ENCODE measurements at regions not wholly inside any gene's neighbourhood (a gene's known extent, or its start where the extent isn't known, plus 50 kb on each side); places are given as distances from the start of the nearest gene placed in this dataset.

DNA sequence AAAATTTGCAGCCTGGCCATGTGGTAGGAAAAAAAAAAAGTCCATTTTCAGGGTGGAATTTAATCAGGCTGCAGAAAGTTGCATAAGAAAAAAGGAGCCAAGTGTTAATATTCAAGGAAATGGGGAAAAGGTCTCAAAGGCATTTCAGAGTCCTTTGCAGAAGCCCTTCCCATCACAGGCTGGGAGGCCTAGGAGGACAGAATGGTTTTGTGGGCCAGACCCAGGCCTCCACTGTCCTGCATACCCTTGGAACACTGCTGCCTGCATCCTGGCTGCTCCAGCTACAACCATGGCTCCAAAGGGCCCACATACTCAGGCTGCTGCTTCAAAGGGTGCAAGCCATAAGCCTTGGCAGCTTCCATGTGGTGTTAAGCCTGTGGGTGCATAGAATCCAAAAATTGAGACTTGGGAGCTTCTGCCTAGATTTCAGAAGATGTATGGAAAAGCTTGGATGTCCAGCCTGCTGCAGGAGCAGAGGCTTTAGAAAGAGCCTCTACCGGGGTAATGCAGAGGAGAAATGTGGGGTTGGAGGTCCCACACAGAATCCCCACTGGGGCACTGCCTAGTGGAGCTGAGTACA lies 239.0 kb upstream of the STXBP5 start:
- TF ChIP-seq, protein P1, sequence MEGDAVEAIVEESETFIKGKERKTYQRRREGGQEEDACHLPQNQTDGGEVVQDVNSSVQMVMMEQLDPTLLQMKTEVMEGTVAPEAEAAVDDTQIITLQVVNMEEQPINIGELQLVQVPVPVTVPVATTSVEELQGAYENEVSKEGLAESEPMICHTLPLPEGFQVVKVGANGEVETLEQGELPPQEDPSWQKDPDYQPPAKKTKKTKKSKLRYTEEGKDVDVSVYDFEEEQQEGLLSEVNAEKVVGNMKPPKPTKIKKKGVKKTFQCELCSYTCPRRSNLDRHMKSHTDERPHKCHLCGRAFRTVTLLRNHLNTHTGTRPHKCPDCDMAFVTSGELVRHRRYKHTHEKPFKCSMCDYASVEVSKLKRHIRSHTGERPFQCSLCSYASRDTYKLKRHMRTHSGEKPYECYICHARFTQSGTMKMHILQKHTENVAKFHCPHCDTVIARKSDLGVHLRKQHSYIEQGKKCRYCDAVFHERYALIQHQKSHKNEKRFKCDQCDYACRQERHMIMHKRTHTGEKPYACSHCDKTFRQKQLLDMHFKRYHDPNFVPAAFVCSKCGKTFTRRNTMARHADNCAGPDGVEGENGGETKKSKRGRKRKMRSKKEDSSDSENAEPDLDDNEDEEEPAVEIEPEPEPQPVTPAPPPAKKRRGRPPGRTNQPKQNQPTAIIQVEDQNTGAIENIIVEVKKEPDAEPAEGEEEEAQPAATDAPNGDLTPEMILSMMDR (IDR thresholded peaks at IDR 0.05; ENCODE audit: low read depth, low read length) = no peak
- DNase-seq (ENCODE audit: low read depth in 1 of 2, low spot score in 1 of 2) = no peak
- Histone ChIP-seq H3K4me3 (no peak overlapping the region), H3K27ac (no peak overlapping the region), H3K4me1 (ENCODE audit: low read depth) (no peaks in the 10 kb centered on the region), H3K36me3 (no peaks in the 10 kb centered on the region), H3K9me3 (ENCODE audit: low read depth) (no peaks in the 10 kb centered on the region), H3K27me3 (no peaks in the 10 kb centered on the region)

DNA sequence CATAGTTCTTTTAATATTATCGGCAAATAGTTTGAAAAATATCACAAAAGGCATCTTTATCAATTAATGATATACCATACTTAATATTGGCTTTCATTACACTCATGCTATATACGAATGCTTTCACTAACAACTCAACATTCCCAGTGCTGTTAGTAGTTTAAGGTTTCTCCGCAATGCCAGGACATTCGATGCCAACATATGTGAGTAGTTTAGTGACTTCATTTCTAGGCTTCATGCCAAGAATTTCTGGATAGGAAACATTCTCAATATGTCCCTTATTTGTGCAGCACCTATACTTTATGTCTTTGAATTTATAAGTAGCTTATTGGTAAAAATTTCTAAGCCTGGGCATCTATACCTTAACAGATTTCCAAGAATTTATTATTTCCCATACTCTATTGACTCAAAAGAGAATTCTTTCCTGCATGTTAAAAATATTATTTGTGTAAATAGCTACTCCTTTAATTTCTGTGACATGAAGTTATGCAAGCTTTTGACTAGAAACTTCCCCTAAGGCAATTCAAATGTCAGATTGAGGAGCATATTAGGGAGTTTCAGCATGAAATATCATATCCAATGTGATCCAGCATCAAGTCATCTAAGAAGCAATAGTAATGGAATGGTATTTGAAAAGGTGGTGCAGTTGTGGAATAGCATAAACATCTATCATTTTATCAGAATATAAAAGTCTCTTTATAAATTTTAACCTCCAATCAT lies 236.0 kb upstream of the STXBP5 start:
- no peaks in the 10 kb centered on the region for H3K4me1 ChIP-seq (ENCODE audit: low read depth)
- H3K4me3 ChIP-seq = no peak overlapping the region
- no peaks in the 10 kb centered on the region for H3K27me3 ChIP-seq
- TF ChIP-seq, protein P1 (IDR thresholded peaks at IDR 0.05; ENCODE audit: low read depth, low read length) = no peak
- H3K36me3 ChIP-seq = no peaks in the 10 kb centered on the region
- no peak overlapping the region for H3K27ac ChIP-seq
- DNase-seq (ENCODE audit: low read depth in 1 of 2, low spot score in 1 of 2) = peak in 1 of 2 donors; percentile 83
- H3K9me3 ChIP-seq (ENCODE audit: low read depth) = no peaks in the 10 kb centered on the region

DNA sequence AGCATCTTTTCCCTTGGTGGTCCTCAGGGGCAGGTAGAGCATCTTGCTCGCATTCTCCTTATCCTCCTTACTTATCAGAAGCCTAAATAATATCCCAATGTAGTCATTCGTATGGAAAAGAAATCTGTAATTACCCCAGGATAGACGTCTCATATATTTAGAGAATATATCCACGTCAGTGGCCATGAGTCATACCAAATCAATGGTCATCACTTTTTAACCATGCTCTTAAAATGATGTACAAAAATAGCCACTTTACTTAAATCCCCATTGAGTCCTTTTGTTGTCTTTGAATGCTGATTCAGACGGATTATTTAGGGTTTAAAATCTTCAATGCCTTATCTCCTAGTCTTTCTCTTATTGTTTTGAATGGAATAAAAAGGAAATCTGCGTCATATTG lies 231.7 kb upstream of the STXBP5 start:
- TF ChIP-seq, protein P1 (IDR thresholded peaks at IDR 0.05; ENCODE audit: low read depth, low read length) = no peak
- Histone ChIP-seq H3K36me3 (no peaks in the 10 kb centered on the region), H3K9me3 (ENCODE audit: low read depth) (no peaks in the 10 kb centered on the region), H3K4me1 (ENCODE audit: low read depth) (no peaks in the 10 kb centered on the region), H3K27me3 (no peaks in the 10 kb centered on the region), H3K27ac (no peak overlapping the region), H3K4me3 (no peak overlapping the region)
- no peak for DNase-seq (ENCODE audit: low read depth in 1 of 2, low spot score in 1 of 2)

DNA sequence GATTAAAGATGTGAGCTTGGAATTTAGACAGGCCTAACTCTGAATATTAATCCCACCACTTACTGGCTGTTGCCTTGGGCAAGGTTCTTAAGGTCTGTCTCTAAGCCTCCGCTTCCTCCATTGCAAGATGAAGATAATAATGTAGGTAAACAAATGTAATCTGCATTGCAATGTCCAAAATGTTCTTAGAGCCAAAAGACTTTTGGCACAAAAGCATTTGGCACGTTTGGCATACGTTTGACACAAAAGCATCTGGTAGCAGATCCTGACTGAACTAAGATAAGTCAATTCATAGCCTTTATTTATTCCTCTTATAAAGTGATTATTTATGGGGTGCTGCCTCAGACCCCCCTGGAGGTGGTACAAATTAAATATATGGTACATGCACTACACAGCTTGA lies 229.9 kb upstream of the STXBP5 start:
- no peak overlapping the region for H3K4me3 ChIP-seq
- no peaks in the 10 kb centered on the region for H3K27me3 ChIP-seq
- TF ChIP-seq, protein P1 (IDR thresholded peaks at IDR 0.05; ENCODE audit: low read depth, low read length) = no peak
- H3K9me3 ChIP-seq (ENCODE audit: low read depth) = no peaks in the 10 kb centered on the region
- no peak overlapping the region for H3K27ac ChIP-seq
- DNase-seq (ENCODE audit: low read depth in 1 of 2, low spot score in 1 of 2) = no peak
- no peaks in the 10 kb centered on the region for H3K36me3 ChIP-seq
- H3K4me1 ChIP-seq (ENCODE audit: low read depth) = no peaks in the 10 kb centered on the region

DNA sequence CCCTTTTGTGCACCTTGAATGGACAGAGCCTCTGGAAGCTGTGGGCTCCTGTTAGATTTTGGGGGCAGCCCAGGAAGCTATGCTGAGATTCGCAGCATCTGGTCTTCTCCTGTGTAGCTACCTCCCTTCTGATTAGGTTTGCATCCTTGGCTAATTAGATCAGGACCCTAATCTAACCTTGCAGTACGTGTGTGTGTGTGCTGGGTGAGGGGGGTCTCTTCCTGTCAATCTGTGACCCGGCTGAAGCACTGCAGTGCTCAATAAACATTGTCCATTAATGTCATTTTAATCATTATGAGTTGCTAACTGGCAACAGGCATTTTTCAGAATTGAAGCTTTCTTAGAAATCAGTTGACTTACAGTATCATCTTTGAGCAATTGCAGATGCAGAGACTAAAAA lies 229.1 kb upstream of the STXBP5 start:
- no peak overlapping the region for H3K27ac ChIP-seq
- DNase-seq (ENCODE audit: low read depth in 1 of 2, low spot score in 1 of 2) = no peak
- H3K4me3 ChIP-seq = no peak overlapping the region
- no peaks in the 10 kb centered on the region for H3K9me3 ChIP-seq (ENCODE audit: low read depth)
- TF ChIP-seq, protein P1 (IDR thresholded peaks at IDR 0.05; ENCODE audit: low read depth, low read length) = no peak
- H3K27me3 ChIP-seq = no peaks in the 10 kb centered on the region
- no peaks in the 10 kb centered on the region for H3K36me3 ChIP-seq
- H3K4me1 ChIP-seq (ENCODE audit: low read depth) = no peaks in the 10 kb centered on the region

Data from cardiac muscle cell (in vitro differentiated cells and primary cell).